ENCODE measurements at regions not wholly inside any gene's neighbourhood (a gene's known extent, or its start where the extent isn't known, plus 50 kb on each side); places are given as distances from the start of the nearest gene placed in this dataset.
A peak's percentile ranks its signal among the peaks of the same experiment; 100 is the strongest.
"Not testable (repeated sequence)": the region's sequence is repeated elsewhere in the genome, so short reads cannot be mapped to it uniquely, and the experiment has no call there.

DNA sequence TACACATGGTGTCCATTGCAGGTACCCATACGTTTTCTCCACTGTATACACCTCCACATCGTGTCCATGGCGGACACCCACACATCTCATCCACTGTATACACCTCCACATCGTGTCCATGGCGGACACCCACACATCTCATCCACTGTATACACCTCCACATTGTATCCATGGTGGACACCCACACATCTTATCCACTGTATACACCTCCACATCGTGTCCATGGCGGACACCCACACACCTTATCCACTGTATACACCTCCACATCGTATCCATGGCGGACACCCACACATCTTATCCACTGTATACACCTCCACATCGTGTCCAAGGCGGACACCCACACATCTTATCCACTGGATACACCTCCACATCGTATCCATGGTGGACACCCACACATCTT, 50.4 kb upstream of the TTC34 start:
- H3K4me3 ChIP-seq (ENCODE audit: low read length); DNase-seq (ENCODE audit: low read depth): not testable (repeated sequence)

DNA sequence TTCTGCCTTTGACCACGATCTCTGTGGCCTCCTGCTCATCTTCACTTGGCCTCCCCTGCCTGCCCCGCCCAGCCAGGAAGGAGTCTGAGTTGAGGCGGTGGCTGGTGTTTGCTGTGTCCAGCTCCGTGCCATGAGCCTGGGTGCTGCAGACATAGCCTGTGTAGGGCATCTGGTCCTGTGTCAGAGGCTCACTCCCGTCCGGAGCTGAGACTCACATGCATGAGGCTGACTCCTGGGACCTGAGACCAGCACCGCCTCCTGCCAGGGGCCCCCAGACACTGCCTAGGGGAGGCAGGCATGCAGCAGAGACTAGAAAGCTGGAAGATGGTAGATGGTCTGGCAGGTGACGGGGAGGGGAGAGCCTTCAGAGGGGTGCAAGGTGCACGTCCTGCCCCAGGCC, 52.2 kb upstream of the TTC34 start:
- TF ChIP-seq, protein P1, sequence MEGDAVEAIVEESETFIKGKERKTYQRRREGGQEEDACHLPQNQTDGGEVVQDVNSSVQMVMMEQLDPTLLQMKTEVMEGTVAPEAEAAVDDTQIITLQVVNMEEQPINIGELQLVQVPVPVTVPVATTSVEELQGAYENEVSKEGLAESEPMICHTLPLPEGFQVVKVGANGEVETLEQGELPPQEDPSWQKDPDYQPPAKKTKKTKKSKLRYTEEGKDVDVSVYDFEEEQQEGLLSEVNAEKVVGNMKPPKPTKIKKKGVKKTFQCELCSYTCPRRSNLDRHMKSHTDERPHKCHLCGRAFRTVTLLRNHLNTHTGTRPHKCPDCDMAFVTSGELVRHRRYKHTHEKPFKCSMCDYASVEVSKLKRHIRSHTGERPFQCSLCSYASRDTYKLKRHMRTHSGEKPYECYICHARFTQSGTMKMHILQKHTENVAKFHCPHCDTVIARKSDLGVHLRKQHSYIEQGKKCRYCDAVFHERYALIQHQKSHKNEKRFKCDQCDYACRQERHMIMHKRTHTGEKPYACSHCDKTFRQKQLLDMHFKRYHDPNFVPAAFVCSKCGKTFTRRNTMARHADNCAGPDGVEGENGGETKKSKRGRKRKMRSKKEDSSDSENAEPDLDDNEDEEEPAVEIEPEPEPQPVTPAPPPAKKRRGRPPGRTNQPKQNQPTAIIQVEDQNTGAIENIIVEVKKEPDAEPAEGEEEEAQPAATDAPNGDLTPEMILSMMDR (conservative IDR thresholded peaks at IDR 0.05; ENCODE audit: low read depth, low read length) = no peak
- no peak overlapping the region for H3K4me3 ChIP-seq (ENCODE audit: low read length)
- DNase-seq (ENCODE audit: low read depth) = no peak

DNA sequence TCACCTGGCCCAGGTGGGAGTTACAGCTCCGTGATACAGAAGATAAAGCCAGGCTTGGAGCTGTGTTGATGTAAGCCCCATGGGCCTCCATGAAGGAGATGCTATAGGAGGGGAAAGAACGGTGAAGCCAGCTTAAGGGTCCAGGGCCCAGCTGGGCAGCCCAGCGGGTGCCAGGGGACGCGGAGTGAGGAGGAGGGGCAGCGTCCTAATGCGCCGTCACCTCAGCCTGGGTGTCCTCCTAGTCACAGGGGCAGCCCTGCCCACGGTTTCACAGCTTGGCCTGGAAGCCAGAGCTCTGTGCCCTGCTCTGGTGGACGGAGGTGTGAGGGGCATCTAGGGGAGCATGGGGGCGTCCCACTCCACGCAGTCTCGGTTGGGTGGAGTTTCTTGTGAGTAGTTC, 52.7 kb upstream of the TTC34 start:
- TF ChIP-seq, protein P1 (conservative IDR thresholded peaks at IDR 0.05; ENCODE audit: low read depth, low read length) = no peak

GRCh38 chr1:2854611-2855010, 53.1 kb upstream of the TTC34 start:
- DNase-seq (ENCODE audit: low read depth) = no peak
- H3K4me3 ChIP-seq (ENCODE audit: low read length) = no peak overlapping the region
- TF ChIP-seq, protein P1 (conservative IDR thresholded peaks at IDR 0.05; ENCODE audit: low read depth, low read length) = no peak

More for the DNA sequence above, 52.7 kb upstream of the TTC34 start:
- no peak for DNase-seq (ENCODE audit: low read depth)
- H3K4me3 ChIP-seq (ENCODE audit: low read length) = no peak overlapping the region

DNA sequence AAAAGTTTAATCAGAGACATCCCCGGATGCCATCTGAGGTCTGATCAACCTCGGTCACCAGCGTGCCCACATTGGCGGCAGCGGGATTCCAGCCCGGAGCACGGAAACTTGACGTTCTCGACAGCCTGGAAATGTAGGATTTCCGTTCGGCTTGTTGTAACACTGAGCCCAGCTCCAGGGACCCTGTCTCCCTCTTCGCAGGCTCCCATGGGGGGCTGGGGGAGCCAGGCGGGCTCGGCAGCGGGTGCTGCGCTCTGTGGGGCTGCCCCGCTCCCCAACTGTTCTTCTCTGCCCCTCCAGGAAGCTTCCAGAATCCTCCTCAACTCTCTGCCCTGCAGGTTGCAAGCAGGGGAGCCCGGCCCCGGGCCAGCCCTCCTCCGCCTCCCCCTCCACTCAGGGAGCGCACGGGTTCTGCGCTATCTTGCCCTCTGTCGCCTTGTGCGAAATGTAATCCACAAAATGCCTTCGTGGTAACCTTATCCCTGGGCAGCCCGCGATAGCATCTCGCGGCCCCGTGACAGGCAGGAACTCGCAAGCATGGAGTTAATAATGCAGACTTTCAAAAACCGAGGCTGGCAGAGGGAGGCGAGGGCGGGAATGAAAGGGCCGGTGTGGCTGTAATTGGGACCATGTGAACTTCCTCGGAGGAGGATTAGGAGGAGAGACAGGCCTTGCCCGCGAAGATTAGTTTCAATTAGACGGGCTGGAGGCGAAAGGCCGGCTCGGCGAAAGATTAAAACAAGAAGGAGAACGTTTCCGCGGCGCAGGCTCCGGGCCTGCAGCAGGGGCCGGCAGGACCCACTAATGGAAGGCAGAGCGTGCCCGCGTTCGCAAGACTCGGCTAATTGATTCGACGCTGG, 53.9 kb upstream of the TTC34 start:
- peak; percentile 10 for DNase-seq (ENCODE audit: low read depth)
- TF ChIP-seq, protein P1 (conservative IDR thresholded peaks at IDR 0.05; ENCODE audit: low read depth, low read length) = no peak
- H3K4me3 ChIP-seq (ENCODE audit: low read length) = no peak overlapping the region

- H3K4me3 ChIP-seq (ENCODE audit: low read length) = no peak overlapping the region
- TF ChIP-seq, protein P1 (conservative IDR thresholded peaks at IDR 0.05; ENCODE audit: low read depth, low read length) = no peak
- no peak for DNase-seq (ENCODE audit: low read depth)
These were observed 54.5 kb upstream of the TTC34 start for GRCh38 chr1:2856066-2856390.

DNA sequence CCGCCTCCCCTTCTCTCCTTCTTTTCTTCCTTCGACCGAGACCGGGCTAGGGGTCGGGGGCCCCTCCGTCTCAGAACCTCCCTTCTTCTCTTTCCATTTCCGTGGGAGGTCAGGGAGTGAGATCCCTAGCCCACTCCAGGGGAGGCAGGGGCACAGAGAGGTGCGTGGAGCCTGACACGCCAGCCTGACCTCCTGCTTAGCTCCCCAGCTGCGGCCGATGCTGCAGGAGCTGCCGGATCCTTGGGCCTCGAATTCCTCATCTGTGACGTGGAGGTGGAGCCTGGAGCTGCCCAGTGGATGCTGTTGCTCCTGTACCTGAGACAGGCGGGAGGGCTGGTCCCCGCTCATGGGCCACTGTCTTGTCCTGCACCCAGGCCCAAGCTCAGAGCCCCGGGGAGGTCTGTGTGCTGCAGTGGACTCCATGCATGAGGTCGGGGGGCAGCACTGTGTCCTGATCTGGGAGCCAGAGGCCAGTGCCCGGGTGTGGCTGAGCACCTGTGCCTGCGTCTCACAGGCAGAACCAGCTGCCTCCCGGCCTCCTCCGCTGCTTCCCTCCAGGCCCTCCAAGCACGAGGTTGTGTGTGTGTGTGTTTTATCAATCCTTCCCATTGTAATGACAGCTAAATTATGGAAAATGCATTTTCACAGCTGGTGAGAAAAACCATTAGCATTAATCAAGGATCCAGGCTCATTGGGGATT, 55.3 kb upstream of the TTC34 start:
- no peak overlapping the region for H3K4me3 ChIP-seq (ENCODE audit: low read length)
- DNase-seq (ENCODE audit: low read depth) = no peak
- TF ChIP-seq, protein P1 (conservative IDR thresholded peaks at IDR 0.05; ENCODE audit: low read depth, low read length) = no peak
